DMS79 treated with DMSO at 0.1 percent for 48 hours (cell line): ENCODE measurements at regions not wholly inside any gene's neighbourhood (a gene's known extent, or its start where the extent isn't known, plus 50 kb on each side); places are given as distances from the start of the nearest gene placed in this dataset.

Source experiments
- DNase-seq: peaks from one replicate; lab custom pipeline; 2025; lab: John Stamatoyannopoulos, UW

- no peak for DNase-seq
Measured at GRCh38 chr7:25780904-25781303, 371.1 kb upstream of the NFE2L3 start.

DNA sequence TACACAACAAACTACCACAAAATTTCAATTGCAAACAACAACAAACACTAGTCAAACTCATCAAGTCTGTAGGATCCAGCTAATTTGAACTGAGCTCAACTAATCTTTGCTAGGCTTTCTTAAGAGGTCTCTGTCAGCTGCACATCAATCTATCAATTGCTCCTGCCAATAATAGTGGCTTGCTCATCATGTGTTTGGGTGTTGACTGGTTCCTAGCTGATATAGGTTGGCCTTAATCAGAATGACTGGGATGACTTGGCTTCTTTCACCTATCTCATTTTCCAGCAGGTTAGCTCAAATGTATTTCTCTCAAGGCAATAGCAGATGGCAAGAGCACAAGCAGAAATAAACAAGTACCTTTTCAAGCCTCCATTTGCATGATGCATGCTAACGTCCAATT lies 370.3 kb upstream of the NFE2L3 start:
- no peak for DNase-seq

- DNase-seq = no peak
Measured at GRCh38 chr7:25786936-25787335, 365.1 kb upstream of the NFE2L3 start.

- DNase-seq = no peak
Measured at GRCh38 chr7:25787336-25787735, 364.7 kb upstream of the NFE2L3 start.

- no peak for DNase-seq
Measured at GRCh38 chr7:25788371-25788770, 363.6 kb upstream of the NFE2L3 start.

- no peak for DNase-seq
Measured at GRCh38 chr7:25788961-25789620, 362.9 kb upstream of the NFE2L3 start.

- no peak for DNase-seq
Measured at GRCh38 chr7:25789701-25790640, 362.0 kb upstream of the NFE2L3 start.

GRCh38 chr7:25790963-25791362 lies 361.0 kb upstream of the NFE2L3 start:
- DNase-seq = no peak

GRCh38 chr7:25792586-25792985 lies 359.4 kb upstream of the NFE2L3 start:
- DNase-seq = no peak

- no peak for DNase-seq
Measured at GRCh38 chr7:25795824-25796235, 356.2 kb upstream of the NFE2L3 start.

DNA sequence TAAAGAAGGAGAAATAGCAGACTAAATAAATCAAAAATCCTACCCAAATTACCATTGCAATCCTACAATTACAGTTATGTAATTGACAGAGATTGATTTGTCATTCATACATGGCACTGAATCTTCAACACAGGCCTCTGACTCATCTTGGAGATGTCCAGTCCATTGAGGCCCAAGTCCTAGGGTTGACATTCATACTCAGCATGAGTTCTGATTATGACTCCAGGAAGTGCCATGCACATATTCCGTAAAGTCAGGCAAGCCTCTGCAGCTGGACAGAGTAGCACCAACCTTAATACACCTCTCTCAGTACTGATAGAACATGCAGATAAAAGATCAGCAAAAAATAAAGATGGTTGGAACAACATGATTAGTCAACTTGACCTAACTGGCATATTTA lies 353.7 kb upstream of the NFE2L3 start:
- no peak for DNase-seq

GRCh38 chr7:25801214-25801613 lies 350.8 kb upstream of the NFE2L3 start:
- DNase-seq = no peak

GRCh38 chr7:25802057-25802456 lies 349.9 kb upstream of the NFE2L3 start:
- no peak for DNase-seq

GRCh38 chr7:25802473-25802872 lies 349.5 kb upstream of the NFE2L3 start:
- no peak for DNase-seq

DNA sequence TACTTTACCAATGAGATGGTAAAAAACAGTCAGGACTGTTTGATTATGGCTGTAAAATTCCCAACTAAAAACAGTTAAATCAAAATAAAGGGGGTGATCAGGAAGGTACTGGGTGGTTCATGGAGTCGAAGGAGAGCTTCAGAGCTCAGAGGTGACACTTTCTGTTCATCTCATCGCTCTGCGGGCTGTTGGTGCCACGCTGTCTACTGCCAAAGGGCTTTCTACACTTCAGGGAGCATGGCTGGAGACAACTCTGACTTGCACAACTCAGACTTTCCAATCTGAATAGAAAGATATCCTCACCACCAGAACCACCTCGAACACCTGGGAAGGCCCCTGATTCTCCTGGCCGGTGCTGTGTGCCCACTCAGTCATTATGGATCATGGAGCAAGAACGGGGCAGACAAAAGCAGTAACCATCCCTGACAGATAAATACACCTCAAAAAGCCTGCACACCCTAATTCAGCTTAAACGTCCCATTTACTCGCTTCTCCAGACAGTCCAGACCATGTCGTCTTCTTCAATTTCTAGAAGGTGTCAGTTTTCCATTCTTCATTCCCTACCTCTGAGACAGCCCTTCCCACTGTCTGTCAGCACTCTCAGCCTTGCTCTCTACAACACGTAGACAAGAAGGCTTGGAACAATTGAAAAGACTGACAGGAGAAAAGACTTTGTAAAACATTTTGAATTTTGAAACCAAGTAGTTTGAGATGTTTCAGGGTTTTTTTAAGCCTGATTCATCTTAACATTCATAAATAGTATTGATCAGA lies 348.7 kb upstream of the NFE2L3 start:
- no peak for DNase-seq

GRCh38 chr7:25804154-25804553 lies 347.8 kb upstream of the NFE2L3 start:
- DNase-seq = peak; percentile 58

DNA sequence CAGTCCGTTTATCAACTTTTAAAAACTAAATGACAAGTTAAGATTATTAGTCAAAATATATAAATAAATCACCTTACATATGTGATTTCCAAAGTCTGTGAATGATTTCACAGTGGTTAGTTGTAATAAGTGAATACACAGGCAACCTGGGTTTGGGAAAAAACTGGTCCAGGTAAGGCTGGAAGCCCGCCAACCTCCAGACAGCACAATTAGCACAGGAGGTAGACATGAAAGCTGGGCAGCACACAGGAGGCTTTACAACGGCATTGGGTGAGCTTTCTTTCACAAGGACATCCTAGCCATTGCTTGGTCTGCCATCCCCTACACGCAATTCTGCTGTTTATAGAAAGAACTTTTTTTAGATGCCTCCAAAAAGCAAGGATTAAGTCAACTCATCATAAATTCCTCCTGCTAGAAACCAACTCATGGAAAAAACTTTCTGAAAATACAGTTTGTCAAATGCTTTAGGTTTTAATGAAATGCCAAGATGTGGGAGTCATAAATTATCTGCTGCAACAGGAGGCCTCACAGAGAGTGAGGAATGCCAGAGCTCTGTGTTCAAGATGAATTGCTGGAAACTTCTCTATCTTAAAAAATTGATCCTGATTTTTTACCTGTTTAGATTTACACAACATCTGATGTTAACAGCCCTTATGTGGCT lies 346.8 kb upstream of the NFE2L3 start:
- DNase-seq = peak; percentile 71

DNA sequence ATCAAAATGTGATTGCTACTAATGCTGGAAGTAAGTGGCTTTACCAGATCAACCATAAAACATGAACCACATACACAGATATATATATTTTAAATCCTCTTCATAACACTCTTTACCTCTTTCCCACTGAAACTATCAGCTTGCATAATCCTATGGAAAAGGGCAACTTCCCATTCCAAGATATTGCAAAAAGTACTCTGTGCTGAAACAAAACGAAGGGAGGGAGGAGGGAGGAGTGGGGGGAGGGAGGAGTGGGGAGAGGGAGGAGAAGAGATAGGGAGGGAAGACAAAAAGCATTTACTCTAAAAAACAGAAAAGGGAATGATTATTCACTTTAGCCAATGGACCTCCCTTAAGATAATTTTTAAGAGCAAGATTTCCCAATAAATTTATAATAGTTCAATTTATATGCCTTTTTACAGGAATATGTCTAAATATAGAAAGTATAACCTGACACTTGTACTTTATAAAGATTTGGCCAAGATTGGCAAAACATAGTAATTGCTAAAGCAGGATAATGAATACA lies 344.8 kb upstream of the NFE2L3 start:
- DNase-seq = no peak

GRCh38 chr7:25809441-25809840 lies 342.6 kb upstream of the NFE2L3 start:
- no peak for DNase-seq

DNA sequence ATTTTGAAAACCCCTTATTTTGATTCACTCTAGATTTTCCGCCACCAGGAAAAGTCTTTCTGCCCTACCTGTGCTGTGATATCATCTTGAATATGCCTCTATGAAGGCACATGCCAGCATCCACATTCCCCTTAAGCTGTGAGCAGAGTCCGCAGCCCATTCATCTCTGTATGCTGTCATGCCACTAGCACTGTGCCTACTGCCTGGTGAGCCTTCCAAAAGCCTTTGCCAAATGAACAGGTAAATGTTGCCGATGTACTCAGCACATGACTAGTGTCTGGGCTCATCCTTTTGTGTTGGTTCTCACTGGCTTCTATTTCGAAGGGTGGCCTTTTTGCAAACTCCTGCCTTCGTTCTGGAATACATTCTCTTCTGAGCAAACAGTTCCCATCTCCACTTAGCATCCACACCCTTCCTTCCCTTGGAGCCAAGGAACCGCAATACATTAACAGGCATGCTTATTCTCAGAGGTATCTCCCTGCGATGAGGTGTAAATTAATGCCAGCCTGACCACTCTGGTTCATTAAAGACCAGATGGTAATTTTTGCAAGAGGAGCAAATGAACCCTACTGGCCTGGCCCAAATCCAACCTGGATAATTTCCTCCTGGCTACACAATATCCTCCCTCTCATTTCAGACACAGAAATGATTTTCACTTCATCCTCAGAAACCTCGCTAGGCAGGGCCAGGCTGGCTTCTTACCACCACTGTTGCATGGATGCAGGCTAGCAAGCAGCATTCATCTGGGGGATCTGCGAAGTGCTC lies 339.7 kb upstream of the NFE2L3 start:
- no peak for DNase-seq

DNA sequence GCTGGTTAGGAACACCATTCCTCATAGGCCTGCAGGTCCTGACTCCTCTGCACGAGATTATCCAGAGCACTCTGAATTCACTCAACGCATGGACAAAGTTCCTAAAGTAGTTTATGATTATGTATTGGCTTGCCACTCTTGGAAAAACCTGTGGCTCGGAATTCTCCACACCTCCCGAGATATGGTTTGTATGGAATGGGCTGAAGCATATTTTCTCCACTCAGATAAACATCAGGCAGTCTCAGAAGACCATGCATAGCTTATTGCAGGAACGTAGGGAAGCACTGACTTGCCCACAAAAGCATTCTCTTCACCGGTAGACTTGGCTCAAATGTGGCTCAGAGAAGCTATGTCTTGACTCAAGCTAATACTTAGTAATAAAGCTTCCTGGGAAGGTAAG lies 338.6 kb upstream of the NFE2L3 start:
- DNase-seq = no peak
